ENCODE measurements at regions not wholly inside any gene's neighbourhood (a gene's known extent, or its start where the extent isn't known, plus 50 kb on each side); places are given as distances from the start of the nearest gene placed in this dataset.

- Histone ChIP-seq H3K9me3 (ENCODE audit: control insufficient read depth in 5 of 5, low read length in 5 of 5) (peaks cover 0 to 6% (median 0%) of the 10 kb centered on the region in 5 donors), H3K4me1 (ENCODE audit: control insufficient read depth in 5 of 5, insufficient read depth in 5 of 5, low read length in 5 of 5) (peaks cover 0 to 4% (median 0%) of the 10 kb centered on the region in 5 donors), H3K27ac (ENCODE audit: low read depth, low read length) (no peak overlapping the region), H3K4me3 (ENCODE audit: low read depth in 1 of 5, low read length in 5 of 5) (no peak overlapping the region), H3K27me3 (ENCODE audit: control insufficient read depth in 5 of 5, insufficient read depth in 4 of 5, low read length in 5 of 5) (no peaks in the 10 kb centered on the region), H3K9ac (ENCODE audit: low read length in 5 of 5) (no peak overlapping the region), H3K36me3 (ENCODE audit: control insufficient read depth in 5 of 5, insufficient read depth in 5 of 5, low read length in 5 of 5) (no peaks in the 10 kb centered on the region)
Measured at GRCh38 chr2:74735009-74735408, 81.0 kb downstream of the SEMA4F start.

GRCh38 chr2:74735564-74735963 lies 81.5 kb downstream of the SEMA4F start:
- H3K27ac ChIP-seq (ENCODE audit: low read depth, low read length): no peak overlapping the region

GRCh38 chr2:74736589-74736988 lies 82.5 kb downstream of the SEMA4F start:
- H3K9me3 ChIP-seq (ENCODE audit: control insufficient read depth in 5 of 5, low read length in 5 of 5): peaks cover 0 to 6% (median 0%) of the 10 kb centered on the region in 5 donors
- no peaks in the 10 kb centered on the region for H3K27me3 ChIP-seq (ENCODE audit: control insufficient read depth in 5 of 5, insufficient read depth in 4 of 5, low read length in 5 of 5)
- no peaks in the 10 kb centered on the region for H3K36me3 ChIP-seq (ENCODE audit: control insufficient read depth in 5 of 5, insufficient read depth in 5 of 5, low read length in 5 of 5)
- H3K4me1 ChIP-seq (ENCODE audit: control insufficient read depth in 5 of 5, insufficient read depth in 5 of 5, low read length in 5 of 5): peaks cover 0 to 17% (median 10%) of the 10 kb centered on the region in 5 donors
- H3K27ac ChIP-seq (ENCODE audit: low read depth, low read length): no peak overlapping the region
- no peak overlapping the region for H3K4me3 ChIP-seq (ENCODE audit: low read depth in 1 of 5, low read length in 5 of 5)
- no peak overlapping the region for H3K9ac ChIP-seq (ENCODE audit: low read length in 5 of 5)

More at GRCh38 chr2:74735564-74735963, 81.5 kb downstream of the SEMA4F start:
- Histone ChIP-seq H3K9ac (ENCODE audit: low read length in 5 of 5) (no peak overlapping the region), H3K4me1 (ENCODE audit: control insufficient read depth in 5 of 5, insufficient read depth in 5 of 5, low read length in 5 of 5) (peaks cover 0 to 10% (median 2%) of the 10 kb centered on the region in 5 donors), H3K4me3 (ENCODE audit: low read depth in 1 of 5, low read length in 5 of 5) (no peak overlapping the region), H3K36me3 (ENCODE audit: control insufficient read depth in 5 of 5, insufficient read depth in 5 of 5, low read length in 5 of 5) (no peaks in the 10 kb centered on the region), H3K27me3 (ENCODE audit: control insufficient read depth in 5 of 5, insufficient read depth in 4 of 5, low read length in 5 of 5) (no peaks in the 10 kb centered on the region), H3K9me3 (ENCODE audit: control insufficient read depth in 5 of 5, low read length in 5 of 5) (peaks cover 0 to 6% (median 0%) of the 10 kb centered on the region in 5 donors)

GRCh38 chr2:74738586-74738985 lies 84.5 kb downstream of the SEMA4F start:
- H3K4me1 ChIP-seq (ENCODE audit: control insufficient read depth in 5 of 5, insufficient read depth in 5 of 5, low read length in 5 of 5): peaks cover 0 to 20% (median 10%) of the 10 kb centered on the region in 5 donors
- H3K36me3 ChIP-seq (ENCODE audit: control insufficient read depth in 5 of 5, insufficient read depth in 5 of 5, low read length in 5 of 5): no peaks in the 10 kb centered on the region
- no peak overlapping the region for H3K4me3 ChIP-seq (ENCODE audit: low read depth in 1 of 5, low read length in 5 of 5)
- peaks cover 0 to 6% (median 0%) of the 10 kb centered on the region in 5 donors for H3K9me3 ChIP-seq (ENCODE audit: control insufficient read depth in 5 of 5, low read length in 5 of 5)
- H3K27ac ChIP-seq (ENCODE audit: low read depth, low read length): no peak overlapping the region
- H3K9ac ChIP-seq (ENCODE audit: low read length in 5 of 5): no peak overlapping the region
- H3K27me3 ChIP-seq (ENCODE audit: control insufficient read depth in 5 of 5, insufficient read depth in 4 of 5, low read length in 5 of 5): no peaks in the 10 kb centered on the region

- Histone ChIP-seq H3K4me1 (ENCODE audit: control insufficient read depth in 5 of 5, insufficient read depth in 5 of 5, low read length in 5 of 5) (peaks cover 0 to 20% (median 10%) of the 10 kb centered on the region in 5 donors), H3K27ac (ENCODE audit: low read depth, low read length) (no peak overlapping the region), H3K9ac (ENCODE audit: low read length in 5 of 5) (no peak overlapping the region), H3K36me3 (ENCODE audit: control insufficient read depth in 5 of 5, insufficient read depth in 5 of 5, low read length in 5 of 5) (no peaks in the 10 kb centered on the region), H3K9me3 (ENCODE audit: control insufficient read depth in 5 of 5, low read length in 5 of 5) (peaks cover 0 to 6% (median 0%) of the 10 kb centered on the region in 5 donors), H3K4me3 (ENCODE audit: low read depth in 1 of 5, low read length in 5 of 5) (no peak overlapping the region), H3K27me3 (ENCODE audit: control insufficient read depth in 5 of 5, insufficient read depth in 4 of 5, low read length in 5 of 5) (no peaks in the 10 kb centered on the region)
Measured at GRCh38 chr2:74739129-74739528, 85.1 kb downstream of the SEMA4F start.

GRCh38 chr2:74739733-74740241 lies 85.7 kb downstream of the SEMA4F start:
- H3K9me3 ChIP-seq (ENCODE audit: control insufficient read depth in 5 of 5, low read length in 5 of 5): peaks cover 0 to 6% (median 0%) of the 10 kb centered on the region in 5 donors
- no peak overlapping the region for H3K27ac ChIP-seq (ENCODE audit: low read depth, low read length)
- no peak overlapping the region for H3K4me3 ChIP-seq (ENCODE audit: low read depth in 1 of 5, low read length in 5 of 5)
- no peaks in the 10 kb centered on the region for H3K36me3 ChIP-seq (ENCODE audit: control insufficient read depth in 5 of 5, insufficient read depth in 5 of 5, low read length in 5 of 5)
- H3K27me3 ChIP-seq (ENCODE audit: control insufficient read depth in 5 of 5, insufficient read depth in 4 of 5, low read length in 5 of 5): no peaks in the 10 kb centered on the region
- no peak overlapping the region for H3K9ac ChIP-seq (ENCODE audit: low read length in 5 of 5)
- H3K4me1 ChIP-seq (ENCODE audit: control insufficient read depth in 5 of 5, insufficient read depth in 5 of 5, low read length in 5 of 5): peaks cover 0 to 20% (median 10%) of the 10 kb centered on the region in 5 donors

- Histone ChIP-seq H3K9me3 (ENCODE audit: control insufficient read depth in 5 of 5, low read length in 5 of 5) (peaks cover 0 to 6% (median 0%) of the 10 kb centered on the region in 5 donors), H3K27ac (ENCODE audit: low read depth, low read length) (no peak overlapping the region), H3K4me1 (ENCODE audit: control insufficient read depth in 5 of 5, insufficient read depth in 5 of 5, low read length in 5 of 5) (peaks cover 0 to 20% (median 10%) of the 10 kb centered on the region in 5 donors), H3K4me3 (ENCODE audit: low read depth in 1 of 5, low read length in 5 of 5) (peak overlapping the region in 1 of 5 donors; percentile 19), H3K36me3 (ENCODE audit: control insufficient read depth in 5 of 5, insufficient read depth in 5 of 5, low read length in 5 of 5) (no peaks in the 10 kb centered on the region), H3K9ac (ENCODE audit: low read length in 5 of 5) (no peak overlapping the region), H3K27me3 (ENCODE audit: control insufficient read depth in 5 of 5, insufficient read depth in 4 of 5, low read length in 5 of 5) (no peaks in the 10 kb centered on the region)
Measured at GRCh38 chr2:74740395-74740740, 86.3 kb downstream of the SEMA4F start.

- peaks cover 0 to 20% (median 10%) of the 10 kb centered on the region in 5 donors for H3K4me1 ChIP-seq (ENCODE audit: control insufficient read depth in 5 of 5, insufficient read depth in 5 of 5, low read length in 5 of 5)
- H3K36me3 ChIP-seq (ENCODE audit: control insufficient read depth in 5 of 5, insufficient read depth in 5 of 5, low read length in 5 of 5): no peaks in the 10 kb centered on the region
- H3K27ac ChIP-seq (ENCODE audit: low read depth, low read length): no peak overlapping the region
- peaks cover 0 to 6% (median 0%) of the 10 kb centered on the region in 5 donors for H3K9me3 ChIP-seq (ENCODE audit: control insufficient read depth in 5 of 5, low read length in 5 of 5)
- no peaks in the 10 kb centered on the region for H3K27me3 ChIP-seq (ENCODE audit: control insufficient read depth in 5 of 5, insufficient read depth in 4 of 5, low read length in 5 of 5)
- H3K4me3 ChIP-seq (ENCODE audit: low read depth in 1 of 5, low read length in 5 of 5): peak overlapping the region in 1 of 5 donors; percentile 19
- no peak overlapping the region for H3K9ac ChIP-seq (ENCODE audit: low read length in 5 of 5)
Measured at GRCh38 chr2:74740741-74741431, 86.8 kb downstream of the SEMA4F start.

GRCh38 chr2:74741629-74742028 lies 87.6 kb downstream of the SEMA4F start:
- Histone ChIP-seq H3K9me3 (ENCODE audit: control insufficient read depth in 5 of 5, low read length in 5 of 5) (peaks cover 0 to 2% (median 0%) of the 10 kb centered on the region in 5 donors), H3K4me3 (ENCODE audit: low read depth in 1 of 5, low read length in 5 of 5) (no peak overlapping the region), H3K9ac (ENCODE audit: low read length in 5 of 5) (no peak overlapping the region), H3K27ac (ENCODE audit: low read depth, low read length) (no peak overlapping the region), H3K4me1 (ENCODE audit: control insufficient read depth in 5 of 5, insufficient read depth in 5 of 5, low read length in 5 of 5) (peaks cover 0 to 20% (median 10%) of the 10 kb centered on the region in 5 donors), H3K36me3 (ENCODE audit: control insufficient read depth in 5 of 5, insufficient read depth in 5 of 5, low read length in 5 of 5) (no peaks in the 10 kb centered on the region), H3K27me3 (ENCODE audit: control insufficient read depth in 5 of 5, insufficient read depth in 4 of 5, low read length in 5 of 5) (no peaks in the 10 kb centered on the region)

- Histone ChIP-seq H3K9me3 (ENCODE audit: control insufficient read depth in 5 of 5, low read length in 5 of 5) (no peaks in the 10 kb centered on the region), H3K4me3 (ENCODE audit: low read depth in 1 of 5, low read length in 5 of 5) (no peak overlapping the region), H3K27me3 (ENCODE audit: control insufficient read depth in 5 of 5, insufficient read depth in 4 of 5, low read length in 5 of 5) (no peaks in the 10 kb centered on the region), H3K36me3 (ENCODE audit: control insufficient read depth in 5 of 5, insufficient read depth in 5 of 5, low read length in 5 of 5) (no peaks in the 10 kb centered on the region), H3K27ac (ENCODE audit: low read depth, low read length) (no peak overlapping the region), H3K9ac (ENCODE audit: low read length in 5 of 5) (no peak overlapping the region), H3K4me1 (ENCODE audit: control insufficient read depth in 5 of 5, insufficient read depth in 5 of 5, low read length in 5 of 5) (peaks cover 0 to 20% (median 10%) of the 10 kb centered on the region in 5 donors)
Measured at GRCh38 chr2:74742471-74742870, 88.4 kb downstream of the SEMA4F start.

Measured in subcutaneous abdominal adipose tissue (tissue), 5 donors.